GM12865 (cell line): ENCODE measurements at regions not wholly inside any gene's neighbourhood (a gene's known extent, or its start where the extent isn't known, plus 50 kb on each side); places are given as distances from the start of the nearest gene placed in this dataset.

Experiments
- DNase-seq: peaks from one replicate; pipeline ENCODE4 v3.0.0; 2010; ENCODE audit warnings: low read depth
- H3K4me3 ChIP-seq: 2 replicates; pipeline ENCODE4 v1.5.1; 2011; ENCODE audit warnings: mild to moderate bottlenecking, low read depth, low read length, control low read depth
- TF ChIP-seq, protein P1 (sequence below): IDR thresholded peaks from 2 replicates; pipeline ENCODE4 v1.5.1; 2011; ENCODE audit warnings: low read length, control low read depth, low read depth, inconsistent platforms; ENCODE audit not compliant: insufficient read depth; ENCODE audit errors: missing control alignments

DNA sequence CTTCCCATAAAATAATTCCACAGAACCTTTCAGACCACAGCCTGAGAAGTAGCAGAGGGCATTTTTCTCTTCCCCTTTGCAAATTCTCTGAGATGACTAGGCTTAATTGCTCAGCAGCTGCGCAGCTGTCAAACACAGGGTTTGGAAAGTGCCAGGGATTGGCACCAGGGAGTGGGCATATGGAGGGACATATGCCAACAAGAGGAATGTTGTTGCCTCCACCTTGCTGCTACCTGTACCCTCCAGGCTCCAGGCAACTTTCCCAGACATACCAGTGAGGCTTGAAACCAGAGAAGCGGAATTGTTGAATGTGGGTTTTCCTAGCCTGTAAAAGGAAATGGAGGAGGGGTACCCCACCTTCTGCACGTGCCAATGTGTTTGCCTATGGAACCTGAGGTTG lies 256.2 kb upstream of the GPR101 start:
- H3K4me3 ChIP-seq, result no peak overlapping the region
- no peak for DNase-seq
- TF ChIP-seq, protein P1, sequence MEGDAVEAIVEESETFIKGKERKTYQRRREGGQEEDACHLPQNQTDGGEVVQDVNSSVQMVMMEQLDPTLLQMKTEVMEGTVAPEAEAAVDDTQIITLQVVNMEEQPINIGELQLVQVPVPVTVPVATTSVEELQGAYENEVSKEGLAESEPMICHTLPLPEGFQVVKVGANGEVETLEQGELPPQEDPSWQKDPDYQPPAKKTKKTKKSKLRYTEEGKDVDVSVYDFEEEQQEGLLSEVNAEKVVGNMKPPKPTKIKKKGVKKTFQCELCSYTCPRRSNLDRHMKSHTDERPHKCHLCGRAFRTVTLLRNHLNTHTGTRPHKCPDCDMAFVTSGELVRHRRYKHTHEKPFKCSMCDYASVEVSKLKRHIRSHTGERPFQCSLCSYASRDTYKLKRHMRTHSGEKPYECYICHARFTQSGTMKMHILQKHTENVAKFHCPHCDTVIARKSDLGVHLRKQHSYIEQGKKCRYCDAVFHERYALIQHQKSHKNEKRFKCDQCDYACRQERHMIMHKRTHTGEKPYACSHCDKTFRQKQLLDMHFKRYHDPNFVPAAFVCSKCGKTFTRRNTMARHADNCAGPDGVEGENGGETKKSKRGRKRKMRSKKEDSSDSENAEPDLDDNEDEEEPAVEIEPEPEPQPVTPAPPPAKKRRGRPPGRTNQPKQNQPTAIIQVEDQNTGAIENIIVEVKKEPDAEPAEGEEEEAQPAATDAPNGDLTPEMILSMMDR, result no peak

DNA sequence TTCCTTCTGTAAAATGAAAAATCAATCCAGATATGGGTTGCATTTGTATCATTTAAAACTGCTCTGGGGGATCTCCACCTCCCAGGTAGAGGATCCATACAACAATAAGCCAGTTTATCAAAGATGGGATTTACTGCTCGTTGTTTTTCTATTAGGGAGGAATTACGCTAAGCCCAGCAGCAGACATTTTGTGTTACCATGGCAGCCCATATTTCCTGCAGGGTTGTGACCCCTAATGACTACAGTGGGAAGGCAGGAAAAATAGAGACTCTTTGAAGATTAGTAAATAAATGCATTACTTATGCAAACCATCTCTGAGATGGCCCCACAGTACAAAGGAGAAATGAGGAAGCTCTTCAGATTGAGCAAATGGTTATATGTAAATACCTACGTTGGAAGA lies 253.4 kb upstream of the GPR101 start:
- TF ChIP-seq, protein P1, result no peak

DNA sequence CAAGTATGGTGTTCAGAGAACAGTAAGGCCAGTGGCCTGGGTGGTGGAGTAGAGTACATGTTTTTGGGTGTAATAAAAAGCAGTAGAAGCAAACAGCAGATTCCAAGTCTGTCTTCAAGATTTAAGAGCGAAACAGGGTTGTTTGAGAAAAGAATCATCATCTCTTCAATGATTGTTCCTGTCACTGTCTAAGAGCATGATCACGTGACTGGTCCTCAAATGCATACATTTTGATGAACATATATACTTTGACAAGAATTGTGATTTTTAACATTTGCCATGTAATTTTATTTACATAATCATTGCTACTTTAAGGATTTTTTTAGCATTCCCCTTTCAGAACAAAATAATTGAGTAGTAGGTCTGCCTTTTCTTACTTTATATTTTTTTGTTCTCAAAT lies 252.6 kb upstream of the GPR101 start:
- H3K4me3 ChIP-seq, result no peak overlapping the region
- no peak for DNase-seq
- TF ChIP-seq, protein P1, result no peak

More for the DNA sequence above, 253.4 kb upstream of the GPR101 start:
- no peak overlapping the region for H3K4me3 ChIP-seq
- no peak for DNase-seq

DNA sequence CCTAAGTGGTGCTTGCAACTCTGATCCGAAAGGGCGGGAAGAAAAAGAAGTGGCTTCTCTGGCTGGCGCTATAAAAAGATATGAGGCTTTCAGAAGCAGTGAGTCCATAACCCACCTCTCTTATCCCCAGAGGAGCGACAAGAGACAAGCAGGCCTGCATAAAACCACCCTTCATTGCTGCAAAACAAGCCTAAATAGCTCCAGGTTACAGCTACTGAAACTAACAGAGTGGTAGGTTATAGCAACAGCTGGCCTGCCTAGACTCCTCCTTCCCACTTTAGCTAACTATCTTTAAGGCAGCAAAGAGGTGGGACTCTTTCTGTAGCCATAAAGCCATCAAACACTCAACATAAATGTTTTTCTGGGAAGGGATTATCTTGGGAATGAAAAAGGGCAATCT lies 245.0 kb upstream of the GPR101 start:
- H3K4me3 ChIP-seq, result no peak overlapping the region
- TF ChIP-seq, protein P1, result no peak
- DNase-seq, result no peak

DNA sequence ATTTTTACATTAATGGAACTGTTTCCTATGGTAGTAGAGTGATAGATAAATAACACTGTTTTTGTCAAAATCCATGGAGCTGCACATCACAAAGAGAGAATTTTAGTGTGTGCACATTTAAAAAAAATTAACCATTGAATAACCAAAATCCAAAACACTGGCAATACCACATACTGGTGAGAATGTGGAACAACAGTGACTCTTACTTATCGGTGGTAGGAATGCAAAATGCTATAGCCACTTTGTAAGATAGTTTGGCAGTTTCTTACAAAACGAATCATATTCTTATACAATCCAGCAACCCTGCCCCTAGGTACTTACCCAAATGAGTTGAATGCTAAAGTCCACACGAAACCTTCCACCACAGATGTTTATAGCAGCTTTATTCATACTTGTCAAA lies 229.6 kb upstream of the GPR101 start:
- H3K4me3 ChIP-seq, result no peak overlapping the region
- no peak for DNase-seq
- TF ChIP-seq, protein P1, result no peak

DNA sequence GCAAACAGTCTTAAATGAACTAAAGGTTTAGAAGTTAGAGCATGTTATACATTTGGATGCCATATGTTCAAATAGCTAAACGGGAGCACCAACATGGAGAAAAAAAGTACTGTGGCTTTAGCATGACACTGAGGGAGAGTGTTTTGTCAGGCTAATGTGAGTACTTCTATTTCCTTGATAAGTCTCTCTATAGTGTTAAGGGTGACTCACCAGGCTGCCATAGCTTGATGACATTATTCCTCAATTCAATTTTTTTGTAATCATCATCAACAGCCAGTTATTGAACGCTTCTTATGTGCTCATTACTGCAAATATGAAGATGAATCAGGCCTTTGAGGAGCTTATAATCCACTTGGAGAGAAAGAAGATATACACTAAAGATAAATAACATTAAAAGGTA lies 211.4 kb upstream of the GPR101 start:
- DNase-seq, result no peak
- TF ChIP-seq, protein P1, result no peak
- no peak overlapping the region for H3K4me3 ChIP-seq

DNA sequence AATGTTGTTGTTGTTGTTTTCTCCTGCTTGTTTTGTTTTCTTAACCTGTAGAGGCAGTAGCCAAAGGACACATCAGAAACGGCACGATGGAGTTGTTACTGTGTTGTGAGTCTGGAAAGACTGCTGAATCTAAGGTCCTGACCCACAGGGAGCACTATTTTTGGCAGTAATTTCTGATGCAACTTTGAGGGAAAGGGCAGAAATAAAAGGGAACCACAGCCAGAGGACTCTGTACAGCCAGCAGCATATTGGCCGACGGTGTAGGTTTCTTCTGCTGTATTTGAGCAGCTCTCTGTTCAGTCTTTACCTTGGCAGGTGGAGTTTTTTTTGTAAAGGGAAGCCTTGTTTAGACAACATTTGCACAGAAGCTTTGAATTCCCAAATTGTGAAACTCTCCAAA lies 203.0 kb upstream of the GPR101 start:
- H3K4me3 ChIP-seq, result no peak overlapping the region
- DNase-seq, result no peak
- TF ChIP-seq, protein P1, result no peak
